H7 (cell line): ENCODE measurements at regions not wholly inside any gene's neighbourhood (a gene's known extent, or its start where the extent isn't known, plus 50 kb on each side); places are given as distances from the start of the nearest gene placed in this dataset.

Experiments used
- DNase-seq: peaks from one replicate; pipeline ENCODE4 v3.0.0; 2012
- H3K27me3 ChIP-seq: 2 replicates; pipeline ENCODE4 v1.6.0; 2011; ENCODE audit warnings: mild to moderate bottlenecking, low read length; ENCODE audit not compliant: control insufficient read depth, insufficient read depth
- H3K36me3 ChIP-seq: replicated peaks from 2 replicates; pipeline ENCODE4 v1.5.1; 2011; ENCODE audit warnings: low read length; ENCODE audit not compliant: control insufficient read depth, insufficient read depth
- H3K4me3 ChIP-seq: 2 replicates; pipeline ENCODE4 v1.5.1; 2011; ENCODE audit warnings: low read depth, mild to moderate bottlenecking, control low read depth, low read length, moderate library complexity; ENCODE audit not compliant: insufficient read depth

DNA sequence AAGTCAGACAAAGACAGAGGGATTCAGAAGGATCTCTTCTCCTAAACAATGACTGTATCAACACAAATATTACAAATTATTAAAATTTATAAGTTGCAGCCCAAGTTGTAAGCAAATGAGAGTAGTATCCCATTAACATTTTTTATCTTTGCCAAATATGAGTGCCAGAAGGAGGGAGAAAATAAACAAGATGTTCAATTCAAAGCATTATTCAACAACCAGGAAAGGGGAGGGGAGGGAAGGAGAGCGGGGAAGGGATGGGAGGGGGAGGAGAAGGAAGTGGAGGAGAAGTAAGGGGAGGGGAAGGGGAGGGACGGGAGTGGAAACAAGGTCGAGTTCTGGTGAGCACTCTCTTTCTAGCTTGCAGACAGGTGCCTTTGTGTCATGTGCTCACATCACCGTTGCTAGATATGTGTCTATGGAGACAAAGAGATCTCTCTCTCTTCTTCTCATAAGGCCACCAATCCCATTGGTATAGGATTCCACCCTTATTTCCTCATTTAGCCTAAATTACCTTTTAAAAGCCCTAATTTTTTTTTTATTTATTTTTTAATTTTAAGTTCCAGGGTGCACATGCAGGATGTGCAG is 679.6 kb upstream of the CHAC2 start:
- no peak for DNase-seq
- H3K27me3 ChIP-seq = no peaks in the 10 kb centered on the region
- no peak overlapping the region for H3K4me3 ChIP-seq
- no peaks in the 10 kb centered on the region for H3K36me3 ChIP-seq

DNA sequence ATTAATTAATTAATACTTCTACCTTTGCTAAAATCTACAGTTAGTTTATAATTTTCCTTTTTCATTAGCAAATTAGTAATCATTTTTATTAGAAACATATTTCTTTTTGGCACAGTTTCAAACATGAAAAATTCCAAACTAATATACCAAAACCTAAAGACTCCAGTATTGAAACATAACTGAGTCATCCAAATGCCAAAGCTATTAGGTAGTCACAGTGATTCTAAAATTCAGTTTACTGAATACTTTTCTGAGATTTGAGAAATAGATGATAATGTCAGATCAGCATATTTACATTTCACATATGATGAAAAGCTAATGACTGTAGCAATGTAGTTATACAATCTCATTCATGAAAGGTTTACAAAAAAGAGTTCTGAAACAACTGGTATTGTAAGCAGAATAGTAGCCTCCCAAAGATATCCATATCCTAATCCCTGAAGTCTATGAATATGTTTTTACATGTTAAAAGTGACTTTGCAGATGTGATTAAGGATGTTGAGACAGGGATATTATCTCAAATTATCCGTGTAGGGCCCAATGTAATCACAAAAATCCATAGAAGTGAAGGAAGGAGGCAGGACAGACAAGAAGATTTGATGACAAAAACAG is 680.2 kb upstream of the CHAC2 start:
- Histone ChIP-seq H3K36me3 (no peaks in the 10 kb centered on the region), H3K27me3 (no peaks in the 10 kb centered on the region), H3K4me3 (no peak overlapping the region)
- no peak for DNase-seq

DNA sequence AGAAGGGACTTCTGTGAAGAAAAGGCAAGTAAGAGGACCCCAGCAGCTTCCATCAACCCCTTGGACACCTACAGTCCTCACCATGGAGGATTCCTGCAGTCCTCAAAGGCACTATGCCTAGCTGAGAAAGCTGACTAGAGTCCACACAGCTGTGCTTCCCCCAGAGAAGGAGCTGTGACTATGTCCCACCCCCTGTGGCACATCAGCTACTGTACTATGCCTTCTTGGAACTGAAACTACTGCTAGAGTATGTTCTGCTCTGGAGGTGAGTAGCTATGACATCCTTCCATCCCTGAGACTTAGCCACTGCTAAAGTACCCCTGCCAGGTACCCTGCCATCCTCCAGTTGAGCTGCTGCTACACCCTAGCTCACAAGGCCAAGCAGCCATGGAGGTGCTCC is 690.2 kb upstream of the CHAC2 start:
- no peak for DNase-seq
- no peaks in the 10 kb centered on the region for H3K36me3 ChIP-seq
- no peak overlapping the region for H3K4me3 ChIP-seq
- no peaks in the 10 kb centered on the region for H3K27me3 ChIP-seq

DNA sequence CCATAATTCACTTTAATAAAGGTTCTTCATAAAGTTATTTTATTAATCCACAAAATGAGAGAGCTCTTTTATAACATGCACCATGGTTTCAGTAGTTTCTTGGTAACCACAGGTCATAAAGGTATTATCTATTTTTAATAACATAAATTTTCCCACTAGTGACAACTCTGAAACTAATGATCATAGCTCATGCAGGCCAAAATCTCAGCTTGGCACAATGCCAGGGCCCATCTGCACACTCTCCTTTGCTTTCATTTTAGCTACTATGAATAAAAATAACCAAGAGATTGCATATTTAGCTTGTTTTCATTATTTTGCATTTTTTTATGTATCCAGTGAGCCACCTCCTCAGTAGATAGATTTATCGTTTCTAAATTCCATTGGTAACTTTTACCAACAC is 691.8 kb upstream of the CHAC2 start:
- H3K36me3 ChIP-seq = no peaks in the 10 kb centered on the region
- DNase-seq = no peak
- H3K27me3 ChIP-seq = no peaks in the 10 kb centered on the region
- H3K4me3 ChIP-seq = no peak overlapping the region

DNA sequence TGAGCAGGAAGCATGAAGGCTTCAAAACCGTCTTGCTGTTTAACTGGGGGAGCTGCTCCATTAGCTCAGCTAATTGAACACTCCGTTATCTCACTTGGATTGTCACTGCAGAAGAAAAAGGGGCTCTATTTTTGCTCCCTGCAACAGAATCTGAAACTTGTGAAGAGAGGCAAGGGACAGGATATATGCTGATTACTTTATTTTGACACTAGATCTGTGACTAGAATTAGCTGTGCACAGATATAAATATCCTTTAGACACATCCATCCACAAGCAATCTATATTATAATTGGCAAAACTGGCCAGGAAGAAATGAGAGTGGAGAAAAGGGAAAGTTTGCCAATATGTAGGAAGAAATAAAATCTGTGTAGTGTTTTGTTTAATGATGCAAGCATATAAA is 700.1 kb upstream of the CHAC2 start:
- H3K36me3 ChIP-seq = no peaks in the 10 kb centered on the region
- no peak overlapping the region for H3K4me3 ChIP-seq
- no peaks in the 10 kb centered on the region for H3K27me3 ChIP-seq
- no peak for DNase-seq

DNA sequence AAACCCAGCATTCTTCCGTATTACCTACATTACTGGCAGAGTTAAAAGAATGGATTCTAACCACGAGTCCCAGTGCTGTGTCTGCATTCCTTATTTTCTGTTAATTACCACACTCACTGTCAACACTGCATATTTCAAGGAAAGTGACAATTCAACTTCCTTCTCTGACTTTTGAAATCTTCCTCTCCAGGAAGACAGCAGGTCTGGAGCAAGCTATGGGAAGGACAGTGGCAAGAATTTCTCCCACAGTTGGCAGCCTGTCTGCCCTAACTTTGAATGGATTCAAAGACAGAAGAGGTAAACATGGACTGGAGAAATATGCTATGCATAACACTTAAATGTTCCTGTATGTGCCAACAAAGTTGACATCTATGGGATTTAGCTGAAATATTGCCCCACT is 700.5 kb upstream of the CHAC2 start:
- Histone ChIP-seq H3K4me3 (no peak overlapping the region), H3K27me3 (no peaks in the 10 kb centered on the region), H3K36me3 (no peaks in the 10 kb centered on the region)
- no peak for DNase-seq

DNA sequence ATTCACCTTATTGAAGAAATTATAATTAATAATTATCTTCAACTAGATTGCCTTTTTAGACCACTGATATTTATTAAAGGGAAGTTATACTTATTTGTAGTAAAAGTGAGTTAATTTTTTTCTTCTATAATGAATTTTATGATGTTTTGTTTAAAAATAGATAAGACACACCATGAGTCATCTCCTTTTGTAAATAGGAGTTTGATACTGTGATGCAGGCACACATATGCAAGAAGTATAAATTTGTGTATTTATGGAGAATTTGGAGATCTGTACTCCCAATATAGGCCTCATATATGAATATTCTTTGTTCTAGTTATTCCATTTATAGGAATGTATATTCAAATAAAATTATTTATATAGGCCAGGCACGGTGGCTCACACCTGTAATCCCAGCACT is 703.5 kb upstream of the CHAC2 start:
- Histone ChIP-seq H3K36me3 (no peaks in the 10 kb centered on the region), H3K27me3 (no peaks in the 10 kb centered on the region), H3K4me3 (no peak overlapping the region)
- DNase-seq = no peak

DNA sequence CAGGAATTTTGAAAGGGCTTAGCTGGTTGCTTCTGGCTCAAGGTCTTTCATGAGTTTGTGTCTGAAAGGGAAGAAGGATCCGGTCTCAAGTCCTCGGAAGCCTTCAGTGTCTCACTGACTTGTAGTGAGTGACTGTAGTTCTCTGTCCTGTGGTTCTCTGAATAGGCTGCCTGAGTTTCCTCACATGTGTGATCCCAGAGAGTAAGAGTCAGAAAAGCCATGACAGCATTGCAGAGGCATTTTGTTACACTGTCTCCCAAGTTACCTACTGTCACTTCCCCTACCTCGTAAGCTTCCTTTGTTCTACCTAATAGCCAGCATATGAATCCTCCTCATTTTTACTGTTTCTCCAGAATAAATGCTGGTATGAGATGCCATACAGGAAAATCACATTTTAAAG is 709.1 kb upstream of the CHAC2 start:
- no peak overlapping the region for H3K4me3 ChIP-seq
- H3K27me3 ChIP-seq = no peaks in the 10 kb centered on the region
- peak; percentile 2 for DNase-seq
- H3K36me3 ChIP-seq = no peaks in the 10 kb centered on the region

DNA sequence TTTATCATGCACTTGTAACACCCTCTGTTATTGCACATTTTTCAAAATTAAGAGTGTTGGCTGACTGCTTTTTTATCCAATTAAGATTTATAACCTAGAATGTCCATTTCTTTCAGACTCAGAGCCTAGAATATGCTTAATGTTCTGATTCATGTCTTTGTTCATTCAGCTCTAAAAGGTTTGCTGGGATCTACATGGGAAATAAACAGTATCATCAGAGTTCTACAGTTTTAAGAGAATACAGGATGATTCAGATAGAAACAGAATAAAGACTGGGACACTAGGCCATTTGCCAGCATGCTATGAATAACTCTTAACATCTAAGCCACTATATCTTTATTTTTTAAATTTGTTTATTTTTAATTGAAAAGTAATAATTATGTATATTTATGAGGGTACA is 713.7 kb upstream of the CHAC2 start:
- Histone ChIP-seq H3K4me3 (no peak overlapping the region), H3K27me3 (no peaks in the 10 kb centered on the region), H3K36me3 (no peaks in the 10 kb centered on the region)
- no peak for DNase-seq

DNA sequence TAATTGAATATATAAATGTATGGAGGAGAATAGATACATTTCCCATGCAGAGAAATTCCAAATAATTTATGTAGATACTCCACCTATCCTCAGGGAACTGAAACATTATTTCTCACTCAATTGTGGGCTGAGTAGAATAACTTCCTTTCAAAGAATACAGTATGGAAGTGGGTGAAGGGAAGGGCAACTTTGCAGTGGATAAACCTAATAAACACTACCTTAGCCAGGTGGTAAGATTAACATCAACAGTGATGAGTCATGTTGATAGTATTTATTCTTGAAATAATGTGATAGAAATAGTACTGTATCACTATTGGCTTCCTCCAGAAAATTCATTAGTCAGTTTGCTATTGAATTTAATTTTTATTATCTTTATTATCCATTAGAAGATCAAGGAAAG is 716.4 kb upstream of the CHAC2 start:
- H3K4me3 ChIP-seq = no peak overlapping the region
- H3K27me3 ChIP-seq = no peaks in the 10 kb centered on the region
- no peaks in the 10 kb centered on the region for H3K36me3 ChIP-seq

DNA sequence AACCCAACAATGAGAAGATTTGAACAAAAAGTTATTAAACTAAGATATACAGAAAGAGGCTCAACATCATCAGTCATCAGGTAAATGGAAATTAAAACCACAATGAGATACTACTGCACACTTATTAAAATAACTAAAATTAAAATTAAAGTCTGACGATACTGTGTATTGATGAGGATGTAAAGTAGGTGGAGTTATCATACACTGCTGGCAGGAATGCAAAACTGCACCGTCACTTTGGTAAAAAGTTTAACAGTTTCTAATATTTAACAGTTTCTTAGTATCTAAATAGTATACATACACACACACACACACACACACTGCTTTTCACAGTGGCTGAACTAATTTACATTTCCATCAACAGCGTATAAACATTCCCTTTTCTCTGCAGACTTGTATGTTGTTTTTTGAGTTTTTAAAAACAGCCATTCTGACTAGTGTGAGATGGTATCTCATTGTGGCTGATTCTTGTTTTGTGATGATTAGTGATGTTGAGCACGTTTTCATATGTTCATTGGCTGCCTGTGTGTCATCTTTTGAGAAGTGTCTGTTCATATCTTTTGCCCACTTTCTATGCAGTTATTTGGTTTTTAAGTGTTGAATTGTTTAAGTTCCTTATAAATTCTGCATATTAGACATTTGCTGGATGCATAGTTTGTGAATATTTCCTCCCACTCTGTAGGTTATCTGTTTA is 726.9 kb upstream of the CHAC2 start:
- no peak overlapping the region for H3K4me3 ChIP-seq
- H3K27me3 ChIP-seq = no peaks in the 10 kb centered on the region
- no peak for DNase-seq
- no peaks in the 10 kb centered on the region for H3K36me3 ChIP-seq

More for the DNA sequence above, 716.4 kb upstream of the CHAC2 start:
- no peak for DNase-seq

DNA sequence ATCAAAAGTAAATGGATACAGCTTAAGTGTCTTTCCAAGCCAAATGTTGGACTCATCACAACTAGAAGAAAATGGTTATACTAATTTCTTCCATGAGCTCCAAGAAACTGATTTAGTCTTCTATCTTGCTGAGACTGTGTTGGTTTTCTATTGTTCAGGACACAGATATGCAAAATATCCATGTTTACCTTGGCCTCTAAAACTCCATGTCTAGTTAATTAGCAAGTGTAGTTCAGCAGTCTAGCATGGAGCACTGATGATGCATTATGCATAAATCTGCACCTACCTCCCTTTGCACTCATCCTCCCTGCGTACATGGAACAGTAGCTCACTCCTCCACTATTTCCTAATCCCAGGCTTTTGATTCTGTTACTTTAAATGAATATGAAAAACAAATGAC is 731.4 kb upstream of the CHAC2 start:
- Histone ChIP-seq H3K36me3 (no peaks in the 10 kb centered on the region), H3K4me3 (no peak overlapping the region), H3K27me3 (no peaks in the 10 kb centered on the region)
- no peak for DNase-seq

DNA sequence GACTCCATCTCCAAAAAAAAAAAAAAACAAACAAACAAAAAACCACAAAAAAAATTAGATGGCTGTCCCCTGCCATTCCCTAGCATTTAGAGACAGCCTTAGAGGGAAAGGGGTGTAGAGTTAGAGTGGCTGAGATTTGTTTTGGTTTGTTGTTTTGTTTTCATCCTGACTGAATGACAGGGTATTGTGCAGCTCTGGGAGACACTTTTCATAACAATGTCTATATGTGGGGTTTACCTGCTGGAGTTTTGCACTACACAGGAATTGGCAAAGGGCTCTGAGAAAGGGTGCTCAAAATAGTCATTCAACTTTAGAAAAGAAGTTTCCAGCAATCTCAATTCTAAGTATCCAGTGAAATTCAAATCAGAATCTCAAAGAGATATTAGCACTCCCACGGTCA is 732.5 kb upstream of the CHAC2 start:
- H3K27me3 ChIP-seq = no peaks in the 10 kb centered on the region
- no peak overlapping the region for H3K4me3 ChIP-seq
- DNase-seq = no peak
- H3K36me3 ChIP-seq = no peaks in the 10 kb centered on the region

DNA sequence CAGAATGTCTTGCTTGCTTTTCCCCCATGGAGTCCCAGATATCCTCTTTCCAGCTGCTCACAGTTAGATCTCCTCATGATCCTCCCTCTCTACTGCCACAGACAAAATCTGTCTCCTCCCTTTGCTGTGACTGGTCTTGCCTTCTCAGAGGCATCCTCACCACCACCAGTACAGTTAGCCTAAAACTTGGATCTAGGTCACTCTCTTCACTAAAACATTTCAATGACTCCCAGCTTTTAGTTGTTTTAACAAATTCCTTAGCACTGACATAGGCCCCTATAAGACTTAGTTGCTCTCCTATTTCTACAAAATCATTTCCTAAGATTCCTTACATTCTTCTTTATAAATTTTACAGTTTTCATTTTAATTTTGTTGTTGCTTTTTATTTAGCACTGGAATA is 734.2 kb upstream of the CHAC2 start:
- Histone ChIP-seq H3K4me3 (no peak overlapping the region), H3K36me3 (no peaks in the 10 kb centered on the region), H3K27me3 (no peaks in the 10 kb centered on the region)
- DNase-seq = no peak

DNA sequence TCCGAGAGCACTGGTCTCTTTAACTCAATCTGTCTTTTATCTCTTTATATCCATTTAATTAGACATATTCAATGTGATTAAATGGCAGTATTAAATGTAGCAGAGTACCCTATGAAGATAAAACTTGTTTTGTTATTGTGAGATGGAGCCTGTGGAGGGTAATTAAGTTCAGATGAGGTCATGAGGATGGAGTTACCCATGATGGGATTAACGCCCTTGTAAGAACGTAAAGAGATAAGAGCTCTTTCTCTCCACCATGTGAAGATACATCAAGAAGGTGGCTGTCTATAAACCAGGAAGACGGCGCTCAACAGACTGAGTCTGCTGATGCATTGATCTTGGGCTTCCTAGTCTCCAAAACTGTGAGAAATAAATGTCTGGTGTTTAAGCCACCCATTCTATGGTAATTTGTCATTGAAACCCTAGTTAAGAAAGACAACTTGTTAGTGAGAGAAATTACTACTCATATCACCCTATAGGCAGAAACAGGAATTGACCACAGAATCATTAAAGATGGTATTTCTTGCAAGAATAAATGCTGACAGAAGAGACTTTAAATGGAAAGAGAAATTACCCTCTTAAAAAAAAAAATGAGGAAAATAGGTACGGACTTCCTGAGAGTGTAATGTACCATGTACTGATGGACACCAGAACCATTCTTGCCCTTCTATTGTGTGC is 738.7 kb upstream of the CHAC2 start:
- no peak for DNase-seq
- Histone ChIP-seq H3K36me3 (no peaks in the 10 kb centered on the region), H3K27me3 (no peaks in the 10 kb centered on the region), H3K4me3 (no peak overlapping the region)
